HCT116 (cell line): ENCODE measurements at regions not wholly inside any gene's neighbourhood (a gene's known extent, or its start where the extent isn't known, plus 50 kb on each side); places are given as distances from the start of the nearest gene placed in this dataset.

Source experiments
- ATAC-seq: fragments of 200-7000 bp; cut with Tn5 transposase; 2 replicates; pipeline ENCODE4 v1.9.1; 2020; ENCODE audit warnings: mild to moderate bottlenecking, moderate library complexity
- BruUV-seq: library from RNA; stranded (reverse); fragments of 400-500 nt; replicated peaks from 2 replicates; lab custom pipeline; 2021; lab: Mats Ljungman, UMichigan
- CTCF ChIA-PET: fragments of 300-600 bp; sonication (Branson Sonifier 250); formaldehyde crosslinking; loops from one replicate; lab custom pipeline; 2021; ENCODE audit warnings: antibody characterized with exemption; lab: Charles Lee
- POLR2A ChIA-PET: fragments of 300-600, 350-600 bp; sonication (Branson Sonifier 250); formaldehyde crosslinking; loops from one replicate; lab custom pipeline; 2021; ENCODE audit warnings: antibody characterized with exemption; lab: Charles Lee
- RAD21 ChIA-PET, 2 experiments: fragments of 300-600 bp; sonication (Branson Sonifier 250); formaldehyde crosslinking; loops; one replicate each; lab custom pipeline; 2023; ENCODE audit warnings: low total read pairs in 2 of 2; ENCODE audit not compliant: uncharacterized antibody in 2 of 2, unreplicated experiment in 2 of 2, low non-redundant PET in 1 of 2; lab: Charles Lee
- DNase-seq: peaks from one replicate; pipeline ENCODE4 v3.0.0-alpha.2; 2010; ENCODE audit warnings: low read depth, low spot score
- H2AFZ ChIP-seq: fragments of 200-600 bp; shearing (Covaris generic), sonication (generic); 2 replicates; pipeline ENCODE4 v1.6.1; 2017; ENCODE audit warnings: low read depth, mixed run types, mixed read lengths, antibody characterized with exemption, low read length; ENCODE audit not compliant: poor library complexity, severe bottlenecking
- H3K27ac ChIP-seq: 2 replicates; pipeline ENCODE4 v1.5.1; 2012; ENCODE audit warnings: low read depth, low read length
- H3K27me3 ChIP-seq: fragments of 200-600 bp; sonication (generic); 2 replicates; pipeline ENCODE4 v1.6.1; 2016; ENCODE audit warnings: mixed run types, low read length, mixed read lengths; ENCODE audit not compliant: insufficient read depth
- H3K36me3 ChIP-seq, 2 experiments: fragments of 200-500 bp in 1 of 2; fragments of 200-600 bp in 1 of 2; sonication (Bioruptor generic) in 1 of 2; sonication (generic) in 1 of 2; 2 replicates each; pipeline versions ENCODE4 v1.5.1 to v1.6.1; 2014 to 2016; ENCODE audit warnings: low read length in 2 of 2, inconsistent platforms in 1 of 2, mixed read lengths in 1 of 2, mixed run types in 1 of 2; ENCODE audit not compliant: insufficient read depth in 2 of 2, control insufficient read depth in 1 of 2
- H3K4me1 ChIP-seq, 2 experiments: fragments of 200-600 bp in 1 of 2; sonication (generic) in 1 of 2; 2 replicates each; pipeline versions ENCODE4 v1.5.1 to v1.6.1; 2012 to 2017; ENCODE audit warnings: low read length in 2 of 2, inconsistent platforms in 1 of 2, mild to moderate bottlenecking in 1 of 2, mixed read lengths in 1 of 2, mixed run types in 1 of 2, moderate library complexity in 1 of 2; ENCODE audit not compliant: insufficient read depth in 2 of 2, control insufficient read depth in 1 of 2
- H3K4me2 ChIP-seq: fragments of 200-600 bp; sonication (generic); 2 replicates; pipeline ENCODE4 v1.6.1; 2017; ENCODE audit warnings: mixed run types, low read length, mixed read lengths
- H3K4me3 ChIP-seq, 2 experiments: fragments of 200-600 bp in 1 of 2; sonication (generic) in 1 of 2; replicated peaks in 1 of 2; 2 replicates each; pipeline ENCODE4 v1.5.1; 2011 to 2016; ENCODE audit warnings: low read length in 2 of 2, control low read depth in 1 of 2, low read depth in 1 of 2, mild to moderate bottlenecking in 1 of 2, mixed read lengths in 1 of 2, mixed run types in 1 of 2
- H3K79me2 ChIP-seq: fragments of 200-600 bp; sonication (generic); 2 replicates; pipeline ENCODE4 v1.6.1; 2017; ENCODE audit warnings: mild to moderate bottlenecking, mixed run types, low read length, moderate library complexity, mixed read lengths; ENCODE audit not compliant: insufficient read depth
- H3K9ac ChIP-seq: fragments of 200-600 bp; sonication (generic); 2 replicates; pipeline ENCODE4 v1.6.1; 2016; ENCODE audit warnings: low read length, mixed read lengths
- H3K9me2 ChIP-seq: fragments of 200-600 bp; sonication (generic), shearing (Covaris generic); 2 replicates; pipeline ENCODE4 v1.6.1; 2017; ENCODE audit warnings: mixed run types, mild to moderate bottlenecking, moderate library complexity; ENCODE audit not compliant: insufficient read depth
- H3K9me3 ChIP-seq, 2 experiments: fragments of 200-500 bp in 1 of 2; fragments of 200-600 bp in 1 of 2; sonication (Bioruptor generic) in 1 of 2; sonication (generic) in 1 of 2; 2 replicates each; pipeline ENCODE4 v1.6.1; 2014 to 2017; ENCODE audit warnings: low read length in 2 of 2, mixed read lengths in 2 of 2, inconsistent platforms in 1 of 2, low read depth in 1 of 2, mild to moderate bottlenecking in 1 of 2, mixed run types in 1 of 2, moderate library complexity in 1 of 2; ENCODE audit not compliant: control insufficient read depth in 1 of 2, insufficient read depth in 1 of 2
- H4K20me1 ChIP-seq: fragments of 200-600 bp; sonication (generic), shearing (Covaris generic); 2 replicates; pipeline ENCODE4 v1.6.1; 2017; ENCODE audit warnings: mixed run types, mild to moderate bottlenecking, moderate library complexity; ENCODE audit not compliant: insufficient read depth
- CEBPB ChIP-seq: IDR thresholded peaks from 2 replicates; pipeline ENCODE4 v1.6.1; 2012; ENCODE audit warnings: low read depth
- EGR1 ChIP-seq: IDR thresholded peaks from 2 replicates; pipeline ENCODE4 v1.6.1; 2012; ENCODE audit warnings: low read depth
- POLR2AphosphoS5 ChIP-seq: IDR thresholded peaks from 2 replicates; pipeline ENCODE4 v1.6.1; 2011; ENCODE audit warnings: mild to moderate bottlenecking, low read depth, low read length, moderate library complexity
- SIN3A ChIP-seq: IDR thresholded peaks from 2 replicates; pipeline ENCODE4 v1.6.1; 2012; ENCODE audit warnings: low read depth
- TCF7L2 ChIP-seq: IDR thresholded peaks from 2 replicates; pipeline ENCODE4 v1.7.0; 2011; ENCODE audit warnings: borderline replicate concordance, inconsistent platforms; ENCODE audit not compliant: insufficient read depth, insufficient read length; ENCODE audit errors: extremely low read depth
- YY1 ChIP-seq: IDR thresholded peaks from 2 replicates; pipeline ENCODE4 v1.6.1; 2011; ENCODE audit warnings: low read length, low read depth, moderate library complexity, mild to moderate bottlenecking; ENCODE audit not compliant: insufficient replicate concordance; ENCODE audit errors: extremely low read depth
- ZFX ChIP-seq: fragments of 450-650 bp; IDR thresholded peaks from 2 replicates; pipeline ENCODE4 v1.6.1; 2017
- intact Hi-C: fragments of 100-400 bp; cut with micrococcal nuclease; formaldehyde crosslinking; loops from 2 replicates; pipeline ENCODE4 v1.10.0; 2022
- TF ChIP-seq, protein P1 (sequence below): IDR thresholded peaks from 2 replicates; pipeline ENCODE4 v1.6.1; 2012; ENCODE audit warnings: low read depth
- TF ChIP-seq, protein P2 (sequence below): IDR thresholded peaks from 2 replicates; pipeline ENCODE4 v1.6.1; 2012
- TF ChIP-seq, protein P3 (sequence below), 3 experiments: fragments of 200-600 bp in 1 of 3; sonication (generic) in 1 of 3; IDR thresholded peaks in 2 of 3; conservative IDR thresholded peaks in 1 of 3; 2 replicates each; pipeline ENCODE4 v1.5.1; 2012 to 2017; ENCODE audit warnings: low read depth in 2 of 3, low read length in 2 of 3, antibody characterized with exemption in 1 of 3, borderline replicate concordance in 1 of 3, control low read depth in 1 of 3, mild to moderate bottlenecking in 1 of 3, mixed read lengths in 1 of 3, mixed run types in 1 of 3, moderate library complexity in 1 of 3; ENCODE audit not compliant: insufficient read depth in 1 of 3
- TF ChIP-seq, protein P4 (sequence below): IDR thresholded peaks from 2 replicates; pipeline ENCODE4 v1.6.1; 2011; ENCODE audit warnings: mild to moderate bottlenecking, low read length, moderate library complexity; ENCODE audit not compliant: insufficient replicate concordance; ENCODE audit errors: extremely low read depth

DNA sequence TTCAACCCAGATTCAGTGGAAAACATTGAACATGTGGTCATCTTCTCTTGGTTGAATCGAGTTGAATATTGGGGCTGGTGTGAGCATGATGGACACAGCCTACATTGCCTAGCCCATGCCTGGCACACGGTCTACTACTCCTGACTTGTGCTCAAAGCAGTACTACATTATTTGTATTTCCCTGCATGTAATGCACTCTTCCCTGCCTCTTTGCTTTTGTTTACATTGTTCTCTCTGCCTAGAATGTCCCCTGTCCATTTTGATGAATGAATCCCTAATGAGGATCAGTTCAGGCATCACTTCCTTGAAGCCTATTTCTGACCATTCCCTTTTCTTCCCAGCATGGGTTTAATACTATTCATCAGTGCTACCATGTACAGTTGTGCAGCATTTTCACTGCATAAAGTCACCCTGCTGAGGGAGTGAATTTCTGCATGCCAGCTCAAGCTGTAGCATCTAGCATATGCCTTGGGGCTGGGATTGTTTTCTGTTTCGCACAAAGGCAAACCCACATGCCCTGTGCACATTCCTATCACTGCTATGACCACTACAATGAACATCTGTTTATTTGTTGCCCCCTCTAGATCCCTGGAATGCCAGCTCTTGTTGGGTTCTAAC lies 75.3 kb upstream of the CCN6 start:
- intact Hi-C loops: no loop called here
- Histone ChIP-seq H4K20me1 (no peaks in the 10 kb centered on the region), H3K9me3 (no peaks in the 10 kb centered on the region), H3K27me3 (no peaks in the 10 kb centered on the region), H3K36me3 (no peaks in the 10 kb centered on the region), H3K4me1 (peaks cover 8 to 20% of the 10 kb centered on the region in 2 experiments; a peak in 3 of 4 replicates), H3K9me2 (no peaks in the 10 kb centered on the region), H2AFZ (no peak overlapping the region), H3K9ac (no peak overlapping the region), H3K4me2 (no peak overlapping the region), H3K79me2 (no peaks in the 10 kb centered on the region), H3K27ac (no peak overlapping the region), H3K4me3 (no peak overlapping the region)
- no TSS peak for BruUV-seq
- ATAC-seq: no peak
- ChIA-PET POLR2A (no interaction called here), CTCF (no interaction called here), RAD21 (no interaction called here)
- TF ChIP-seq EGR1 (no peak), CEBPB (no peak), ZFX (no peak), SIN3A (no peak), YY1 (no peak), POLR2AphosphoS5 (no peak), TCF7L2 (no peak)
- TF ChIP-seq, protein P1, sequence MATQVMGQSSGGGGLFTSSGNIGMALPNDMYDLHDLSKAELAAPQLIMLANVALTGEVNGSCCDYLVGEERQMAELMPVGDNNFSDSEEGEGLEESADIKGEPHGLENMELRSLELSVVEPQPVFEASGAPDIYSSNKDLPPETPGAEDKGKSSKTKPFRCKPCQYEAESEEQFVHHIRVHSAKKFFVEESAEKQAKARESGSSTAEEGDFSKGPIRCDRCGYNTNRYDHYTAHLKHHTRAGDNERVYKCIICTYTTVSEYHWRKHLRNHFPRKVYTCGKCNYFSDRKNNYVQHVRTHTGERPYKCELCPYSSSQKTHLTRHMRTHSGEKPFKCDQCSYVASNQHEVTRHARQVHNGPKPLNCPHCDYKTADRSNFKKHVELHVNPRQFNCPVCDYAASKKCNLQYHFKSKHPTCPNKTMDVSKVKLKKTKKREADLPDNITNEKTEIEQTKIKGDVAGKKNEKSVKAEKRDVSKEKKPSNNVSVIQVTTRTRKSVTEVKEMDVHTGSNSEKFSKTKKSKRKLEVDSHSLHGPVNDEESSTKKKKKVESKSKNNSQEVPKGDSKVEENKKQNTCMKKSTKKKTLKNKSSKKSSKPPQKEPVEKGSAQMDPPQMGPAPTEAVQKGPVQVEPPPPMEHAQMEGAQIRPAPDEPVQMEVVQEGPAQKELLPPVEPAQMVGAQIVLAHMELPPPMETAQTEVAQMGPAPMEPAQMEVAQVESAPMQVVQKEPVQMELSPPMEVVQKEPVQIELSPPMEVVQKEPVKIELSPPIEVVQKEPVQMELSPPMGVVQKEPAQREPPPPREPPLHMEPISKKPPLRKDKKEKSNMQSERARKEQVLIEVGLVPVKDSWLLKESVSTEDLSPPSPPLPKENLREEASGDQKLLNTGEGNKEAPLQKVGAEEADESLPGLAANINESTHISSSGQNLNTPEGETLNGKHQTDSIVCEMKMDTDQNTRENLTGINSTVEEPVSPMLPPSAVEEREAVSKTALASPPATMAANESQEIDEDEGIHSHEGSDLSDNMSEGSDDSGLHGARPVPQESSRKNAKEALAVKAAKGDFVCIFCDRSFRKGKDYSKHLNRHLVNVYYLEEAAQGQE: no peak
- TF ChIP-seq, protein P2, sequence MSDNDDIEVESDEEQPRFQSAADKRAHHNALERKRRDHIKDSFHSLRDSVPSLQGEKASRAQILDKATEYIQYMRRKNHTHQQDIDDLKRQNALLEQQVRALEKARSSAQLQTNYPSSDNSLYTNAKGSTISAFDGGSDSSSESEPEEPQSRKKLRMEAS: no peak
- TF ChIP-seq, protein P3, sequence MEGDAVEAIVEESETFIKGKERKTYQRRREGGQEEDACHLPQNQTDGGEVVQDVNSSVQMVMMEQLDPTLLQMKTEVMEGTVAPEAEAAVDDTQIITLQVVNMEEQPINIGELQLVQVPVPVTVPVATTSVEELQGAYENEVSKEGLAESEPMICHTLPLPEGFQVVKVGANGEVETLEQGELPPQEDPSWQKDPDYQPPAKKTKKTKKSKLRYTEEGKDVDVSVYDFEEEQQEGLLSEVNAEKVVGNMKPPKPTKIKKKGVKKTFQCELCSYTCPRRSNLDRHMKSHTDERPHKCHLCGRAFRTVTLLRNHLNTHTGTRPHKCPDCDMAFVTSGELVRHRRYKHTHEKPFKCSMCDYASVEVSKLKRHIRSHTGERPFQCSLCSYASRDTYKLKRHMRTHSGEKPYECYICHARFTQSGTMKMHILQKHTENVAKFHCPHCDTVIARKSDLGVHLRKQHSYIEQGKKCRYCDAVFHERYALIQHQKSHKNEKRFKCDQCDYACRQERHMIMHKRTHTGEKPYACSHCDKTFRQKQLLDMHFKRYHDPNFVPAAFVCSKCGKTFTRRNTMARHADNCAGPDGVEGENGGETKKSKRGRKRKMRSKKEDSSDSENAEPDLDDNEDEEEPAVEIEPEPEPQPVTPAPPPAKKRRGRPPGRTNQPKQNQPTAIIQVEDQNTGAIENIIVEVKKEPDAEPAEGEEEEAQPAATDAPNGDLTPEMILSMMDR (IDR thresholded peaks at IDR 0.05 in 2 of 3, conservative IDR thresholded peaks at IDR 0.05 in 1 of 3; ENCODE audit: borderline replicate concordance in 1 of 3, insufficient read depth in 1 of 3, low read depth in 2 of 3, low read length in 2 of 3): no peak
- TF ChIP-seq, protein P4, sequence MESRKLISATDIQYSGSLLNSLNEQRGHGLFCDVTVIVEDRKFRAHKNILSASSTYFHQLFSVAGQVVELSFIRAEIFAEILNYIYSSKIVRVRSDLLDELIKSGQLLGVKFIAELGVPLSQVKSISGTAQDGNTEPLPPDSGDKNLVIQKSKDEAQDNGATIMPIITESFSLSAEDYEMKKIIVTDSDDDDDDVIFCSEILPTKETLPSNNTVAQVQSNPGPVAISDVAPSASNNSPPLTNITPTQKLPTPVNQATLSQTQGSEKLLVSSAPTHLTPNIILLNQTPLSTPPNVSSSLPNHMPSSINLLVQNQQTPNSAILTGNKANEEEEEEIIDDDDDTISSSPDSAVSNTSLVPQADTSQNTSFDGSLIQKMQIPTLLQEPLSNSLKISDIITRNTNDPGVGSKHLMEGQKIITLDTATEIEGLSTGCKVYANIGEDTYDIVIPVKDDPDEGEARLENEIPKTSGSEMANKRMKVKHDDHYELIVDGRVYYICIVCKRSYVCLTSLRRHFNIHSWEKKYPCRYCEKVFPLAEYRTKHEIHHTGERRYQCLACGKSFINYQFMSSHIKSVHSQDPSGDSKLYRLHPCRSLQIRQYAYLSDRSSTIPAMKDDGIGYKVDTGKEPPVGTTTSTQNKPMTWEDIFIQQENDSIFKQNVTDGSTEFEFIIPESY: no peak
- no peak for DNase-seq
